NCI-H2196 (cell line): ENCODE measurements at regions not wholly inside any gene's neighbourhood (a gene's known extent, or its start where the extent isn't known, plus 50 kb on each side); places are given as distances from the start of the nearest gene placed in this dataset.

Experiments
- DNase-seq: peaks from one replicate; lab custom pipeline; 2025; ENCODE audit not compliant: unreplicated experiment; lab: John Stamatoyannopoulos, UW

- DNase-seq = no peak
Observed at GRCh38 chr5:124664287-124664686, 82.2 kb downstream of the ZNF608 start.

- DNase-seq = peak; percentile 13
Observed at GRCh38 chr5:124663101-124663506, 83.3 kb downstream of the ZNF608 start.

DNA sequence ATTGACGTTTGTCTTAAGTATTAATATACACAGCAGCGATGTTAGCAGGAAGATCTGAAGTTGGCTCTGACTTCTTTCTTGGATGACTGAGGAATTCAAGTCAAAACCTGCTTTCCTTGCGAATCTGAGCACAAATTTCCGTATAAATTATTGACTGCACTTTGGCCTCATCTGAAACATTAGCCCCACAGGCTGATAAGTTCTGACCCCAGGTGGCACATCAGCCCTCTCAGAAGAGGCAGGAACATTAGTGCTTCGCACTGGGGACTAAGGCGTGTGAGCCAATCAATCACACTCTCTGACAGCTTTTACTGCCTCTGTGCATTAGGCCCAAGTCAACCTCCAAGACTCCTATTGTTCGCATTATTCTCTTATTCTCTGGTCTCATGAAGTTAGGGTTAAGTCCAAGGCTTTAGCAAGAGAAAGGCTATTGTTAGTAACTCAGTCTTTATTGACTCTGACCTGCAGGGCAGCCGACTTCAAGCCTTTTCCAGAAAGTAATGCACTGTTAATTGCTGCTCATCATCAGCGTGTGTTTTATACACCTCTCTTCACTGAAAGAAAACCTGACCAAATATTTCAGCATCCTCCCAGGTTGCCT is 84.2 kb downstream of the ZNF608 start:
- peak; percentile 34 for DNase-seq

DNA sequence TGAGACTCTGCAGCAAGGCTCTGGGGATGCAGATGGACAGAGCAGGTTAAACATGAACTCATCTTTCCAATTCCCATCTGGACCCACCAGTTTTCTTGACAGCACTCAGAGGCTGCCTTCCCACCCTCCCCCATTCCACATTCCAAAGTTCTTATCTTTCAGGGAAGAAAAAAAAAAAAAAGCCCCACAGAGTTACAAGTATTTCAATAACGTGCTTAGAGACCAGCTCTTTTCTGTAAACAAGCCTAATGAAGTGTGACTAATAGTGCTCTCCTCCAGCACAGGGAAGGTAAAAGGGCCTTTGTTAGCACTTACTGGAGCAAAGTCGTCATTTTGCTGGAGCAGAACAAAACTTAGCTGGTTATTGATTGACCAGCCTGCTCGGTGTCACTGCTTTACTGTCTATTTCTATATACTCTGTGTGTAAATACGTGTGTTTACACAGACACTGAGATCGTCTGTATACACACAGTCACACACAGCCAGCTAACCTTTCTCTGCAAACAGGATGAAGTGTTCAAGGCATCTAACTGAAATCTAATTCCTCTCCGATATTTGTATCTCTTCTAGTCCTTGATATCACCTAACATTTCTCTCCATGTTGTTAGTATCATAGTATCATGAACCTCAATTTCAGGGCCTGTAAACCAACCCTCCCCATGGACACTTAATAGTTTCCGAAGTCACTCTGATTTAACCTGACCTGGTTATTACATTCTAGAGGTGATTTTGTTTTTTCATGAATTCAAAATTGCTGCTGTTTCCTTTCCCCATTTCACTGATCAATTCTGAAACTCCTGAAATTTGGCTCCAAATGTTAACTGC is 84.9 kb downstream of the ZNF608 start:
- DNase-seq = peak; percentile 66

GRCh38 chr5:124660229-124661093 is 86.0 kb downstream of the ZNF608 start:
- peak; percentile 13 for DNase-seq

DNA sequence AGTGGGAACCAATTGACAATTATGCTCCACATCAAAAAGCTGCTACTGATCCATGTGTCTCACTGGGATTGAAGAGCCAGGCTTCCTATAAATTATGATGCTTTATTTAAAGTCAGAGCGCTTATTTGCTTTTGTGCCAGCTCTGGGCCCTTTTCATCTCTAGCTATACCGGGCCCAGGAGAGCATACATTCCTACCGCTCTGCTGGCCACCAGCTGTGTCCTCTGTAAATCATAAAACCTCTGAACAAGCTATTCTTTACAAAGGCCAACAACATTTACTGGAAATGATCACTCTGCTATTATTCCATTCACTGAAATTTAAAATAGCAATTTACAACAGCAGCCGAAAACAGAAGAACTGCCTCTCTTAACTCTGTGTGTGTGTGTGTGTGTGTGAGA is 86.6 kb downstream of the ZNF608 start:
- DNase-seq = peak; percentile 35

- no peak for DNase-seq
Observed at GRCh38 chr5:124658867-124659557, 87.4 kb downstream of the ZNF608 start.

DNA sequence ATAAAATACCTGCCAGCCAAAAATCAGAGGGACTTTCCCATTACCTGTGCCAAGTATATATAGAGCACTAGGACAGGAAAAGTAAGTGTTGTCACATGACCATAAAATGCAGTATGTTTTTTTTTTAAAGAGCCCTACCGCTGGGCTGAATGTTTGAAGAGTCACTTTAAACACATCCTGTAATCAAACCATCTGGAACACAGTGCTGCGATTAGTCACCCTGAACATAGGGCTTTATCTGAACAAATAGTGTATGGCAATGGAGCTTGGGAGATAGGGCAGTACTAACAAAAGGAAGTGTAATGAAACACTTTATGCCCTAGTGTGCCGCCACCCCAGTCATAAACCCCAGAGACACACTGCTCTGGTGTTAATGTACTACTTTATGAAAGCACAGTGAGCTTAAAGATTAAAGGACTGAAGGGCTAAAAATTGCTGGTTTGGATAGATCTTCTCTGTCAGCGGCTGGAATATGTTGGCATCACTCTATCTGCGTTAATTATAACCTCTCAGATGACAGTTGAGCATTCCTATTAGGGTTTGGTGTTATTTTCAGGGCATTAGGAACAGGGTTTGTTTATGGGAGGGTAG is 90.4 kb downstream of the ZNF608 start:
- peak; percentile 89 for DNase-seq

- DNase-seq = peak; percentile 89
Observed at GRCh38 chr5:124655251-124655917, 91.1 kb downstream of the ZNF608 start.

GRCh38 chr5:124654418-124654817 is 92.0 kb downstream of the ZNF608 start:
- DNase-seq = no peak

DNA sequence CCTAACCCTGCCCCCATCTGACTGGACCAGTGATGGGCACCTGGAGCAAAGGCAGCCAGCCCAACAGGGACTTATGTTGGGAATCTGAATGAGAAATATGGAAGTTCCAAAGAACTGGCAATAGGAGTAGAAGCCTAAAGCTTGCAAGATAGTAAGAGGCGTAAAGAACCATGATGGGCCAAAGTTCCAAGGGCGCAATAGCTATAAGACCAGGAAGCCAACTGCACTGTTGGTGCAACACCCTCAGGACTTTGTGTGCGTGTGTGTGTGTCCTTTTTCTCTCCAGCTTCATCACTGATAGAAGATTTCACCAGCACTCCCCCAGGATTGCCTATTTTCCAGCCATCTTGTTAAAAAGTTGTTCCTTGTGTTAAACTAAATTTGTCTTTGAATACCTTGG is 92.8 kb downstream of the ZNF608 start:
- no peak for DNase-seq

DNA sequence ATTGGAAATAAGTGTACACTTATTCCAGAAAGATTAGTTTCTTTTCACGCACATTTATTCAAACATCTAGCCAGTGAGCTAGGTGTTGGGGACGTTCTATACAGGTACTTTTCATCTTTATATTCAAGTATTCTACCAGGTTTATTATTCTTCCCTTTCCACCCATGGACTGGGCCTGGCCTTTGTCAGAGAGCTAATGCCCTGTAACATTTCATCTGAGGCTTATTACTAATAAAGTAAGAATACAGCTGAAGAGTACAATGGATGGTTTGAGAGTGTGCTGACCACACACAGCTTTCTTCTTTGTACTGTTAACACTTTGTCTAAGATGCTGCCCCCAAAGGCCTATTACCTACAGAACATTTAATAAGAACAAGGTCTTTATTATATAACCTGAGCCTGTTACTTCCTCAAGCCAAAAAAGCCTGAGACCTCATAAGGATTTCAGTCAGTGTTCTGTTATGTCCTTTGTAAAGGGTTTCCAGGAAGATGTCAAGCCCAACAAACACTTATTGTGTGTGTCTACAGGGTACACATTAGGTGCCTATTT is 93.5 kb downstream of the ZNF608 start:
- DNase-seq = no peak

GRCh38 chr5:124652514-124652819 is 94.0 kb downstream of the ZNF608 start:
- no peak for DNase-seq

DNA sequence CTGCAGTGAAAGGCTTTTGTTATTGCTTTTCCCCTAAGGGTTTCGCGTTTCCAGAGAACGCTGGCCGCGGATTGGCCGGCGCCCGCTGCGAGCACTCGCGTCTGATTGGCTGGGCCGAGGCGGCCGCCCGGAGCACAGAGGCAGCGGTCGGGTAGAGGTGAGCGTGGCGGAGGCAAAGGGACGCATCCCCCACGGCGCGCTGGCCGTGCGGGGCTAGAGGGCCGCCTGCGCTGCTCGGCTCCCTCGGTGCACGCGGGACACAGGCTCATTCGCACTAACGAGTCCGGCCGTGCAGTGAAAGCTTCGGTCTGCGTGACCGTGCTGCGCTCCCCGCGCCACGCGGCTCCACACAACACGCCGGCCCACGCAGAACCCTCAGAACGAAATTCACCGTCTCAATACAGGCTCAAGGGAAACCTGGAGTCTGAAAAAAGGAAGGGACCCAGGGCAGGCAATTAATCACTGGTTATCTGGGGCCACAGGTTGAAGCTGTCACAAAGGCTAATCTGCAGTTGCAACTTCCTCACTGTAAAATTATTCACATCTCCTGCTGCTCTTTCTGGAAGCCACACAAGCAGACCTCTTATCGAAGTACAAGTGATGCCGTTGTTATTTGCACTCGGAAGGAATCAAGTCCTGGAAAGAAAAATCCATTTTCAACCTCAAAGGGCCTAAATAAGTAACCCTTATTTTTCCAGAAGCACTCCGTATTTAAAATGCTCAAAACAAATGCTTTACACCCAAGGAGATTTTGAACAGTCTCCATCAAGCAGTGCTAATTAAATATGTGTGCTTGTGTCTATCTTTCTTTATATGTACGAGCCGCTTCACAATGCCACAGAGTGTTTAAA is 94.6 kb downstream of the ZNF608 start:
- peak; percentile 88 for DNase-seq

- no peak for DNase-seq
Observed at GRCh38 chr5:124650951-124651662, 95.3 kb downstream of the ZNF608 start.

- DNase-seq = no peak
Observed at GRCh38 chr5:124650147-124650561, 96.3 kb downstream of the ZNF608 start.

- peak; percentile 84 for DNase-seq
Observed at GRCh38 chr5:124649491-124650146, 96.8 kb downstream of the ZNF608 start.

DNA sequence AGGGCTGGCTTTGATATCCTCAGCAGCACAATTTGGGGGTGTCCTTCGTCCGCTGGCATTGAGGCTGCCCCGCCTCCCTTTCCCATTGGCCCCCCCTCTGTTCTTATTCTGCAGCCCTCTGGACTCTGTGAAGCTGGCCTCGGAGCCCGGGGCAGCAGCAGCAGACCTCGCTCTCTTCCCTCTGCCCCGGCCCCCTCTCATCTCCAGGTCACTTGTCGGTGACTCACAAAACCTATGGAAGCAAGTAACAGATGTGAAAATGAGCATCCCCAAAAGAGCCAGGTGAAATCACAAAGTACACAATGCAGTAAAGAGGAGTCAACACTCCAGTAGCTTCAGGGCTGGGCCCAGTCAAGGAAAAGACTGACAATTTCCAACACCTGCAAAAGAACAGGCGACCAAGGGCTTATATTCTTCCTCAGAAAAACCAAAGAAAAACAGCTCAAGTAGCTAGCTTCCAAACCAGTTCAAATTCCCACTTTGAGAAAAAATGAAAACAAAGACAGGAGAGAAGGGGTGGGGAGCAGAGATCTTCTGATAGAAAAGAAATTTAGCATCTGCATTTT is 97.5 kb downstream of the ZNF608 start:
- DNase-seq = no peak
